ENCODE measurements at regions not wholly inside any gene's neighbourhood (a gene's known extent, or its start where the extent isn't known, plus 50 kb on each side); places are given as distances from the start of the nearest gene placed in this dataset.

- no peak for DNase-seq
Observed at GRCh38 chr18:54772056-54772455, 56.2 kb upstream of the RAB27B start.

GRCh38 chr18:54774423-54774822 lies 53.9 kb upstream of the RAB27B start:
- DNase-seq, result no peak

- no peak for DNase-seq
Observed at GRCh38 chr18:54774981-54775665, 53.2 kb upstream of the RAB27B start.

- DNase-seq, result no peak
Observed at GRCh38 chr18:54775686-54776085, 52.6 kb upstream of the RAB27B start.

GRCh38 chr18:54776282-54776977 lies 51.8 kb upstream of the RAB27B start:
- peak; percentile 80 for DNase-seq

- no peak for DNase-seq
Observed at GRCh38 chr18:54777118-54777791, 51.0 kb upstream of the RAB27B start.

GRCh38 chr18:54777989-54778388 lies 50.3 kb upstream of the RAB27B start:
- DNase-seq, result no peak
